K562 (cell line): ENCODE measurements at regions not wholly inside any gene's neighbourhood (a gene's known extent, or its start where the extent isn't known, plus 50 kb on each side); places are given as distances from the start of the nearest gene placed in this dataset.

Experiments used
- ATAC-seq: fragments of 200-7000 bp; cut with Tn5 transposase; 3 replicates; pipeline ENCODE4 v1.9.1; 2020; ENCODE audit warnings: moderate library complexity
- BruUV-seq: library from RNA; stranded (reverse); fragments of 400-500 nt; replicated peaks from 2 replicates; lab custom pipeline; 2021; lab: Mats Ljungman, UMichigan
- CTCF ChIA-PET: fragments of 300-600 bp; formaldehyde crosslinking; extraction: SDS; loops from one replicate; lab custom pipeline; 2021; ENCODE audit warnings: low intra/inter-chr PET ratio; lab: Yijun Ruan, JAX
- POLR2A ChIA-PET: fragments of 300-600, 350-650 bp; sonication (Branson Sonifier 250); formaldehyde crosslinking; extraction: SDS; loops from one replicate; lab custom pipeline; 2021; ENCODE audit warnings: antibody characterized with exemption, inconsistent platforms; lab: Yijun Ruan, JAX
- DNase-seq, 4 experiments: peaks; one replicate each; pipeline versions ENCODE4 v3.0.0 to v3.0.0-alpha.2; 2011 to 2018; ENCODE audit warnings: low spot score in 3 of 4, mixed read lengths in 3 of 4; ENCODE audit errors: extremely low read depth in 1 of 4
- FAIRE-seq: peaks from 2 replicates; lab custom pipeline; 2011; peaks lifted over from hg19 to GRCh38; lab: Jason Lieb, UNC
- H2AFZ ChIP-seq: 2 replicates; pipeline ENCODE4 v1.6.0; 2011; ENCODE audit warnings: low read depth, low read length, control low read depth, inconsistent platforms
- H3K27ac ChIP-seq: fragments of 200-600 bp; 3 replicates; pipeline ENCODE4 v1.8.0; 2011; ENCODE audit warnings: low read depth, mild to moderate bottlenecking, control low read depth, inconsistent platforms, low read length, moderate library complexity, mixed read lengths; ENCODE audit errors: extremely low read depth
- H3K27me3 ChIP-seq, 2 experiments: fragments of 300-600 bp in 1 of 2; 2 replicates in 1 of 2; 3 replicates in 1 of 2; pipeline versions ENCODE4 v1.6.0 to v1.8.0; 2011; ENCODE audit warnings: inconsistent platforms in 2 of 2, low read length in 2 of 2, mild to moderate bottlenecking in 1 of 2, mixed read lengths in 1 of 2, moderate library complexity in 1 of 2; ENCODE audit not compliant: control insufficient read depth in 2 of 2, insufficient read depth in 2 of 2
- H3K36me3 ChIP-seq: fragments of 300-600 bp; 3 replicates; pipeline ENCODE4 v1.8.0; 2011; ENCODE audit warnings: mild to moderate bottlenecking, low read length, inconsistent platforms; ENCODE audit not compliant: control insufficient read depth, insufficient read depth
- H3K4me1 ChIP-seq, 2 experiments: fragments of 200-600 bp in 1 of 2; replicated peaks in 1 of 2; 2 replicates in 1 of 2; 3 replicates in 1 of 2; pipeline versions ENCODE4 v1.5.1 to v1.8.0; 2011; ENCODE audit warnings: inconsistent platforms in 2 of 2, low read length in 2 of 2, mild to moderate bottlenecking in 1 of 2, mixed read lengths in 1 of 2, moderate library complexity in 1 of 2; ENCODE audit not compliant: control insufficient read depth in 2 of 2, insufficient read depth in 2 of 2
- H3K4me2 ChIP-seq: 2 replicates; pipeline ENCODE4 v1.6.1; 2011; ENCODE audit warnings: low read length, control low read depth, inconsistent platforms, mixed read lengths; ENCODE audit not compliant: insufficient read depth
- H3K4me3 ChIP-seq: fragments of 200-600 bp; sonication (generic), shearing (Covaris generic); 2 replicates; pipeline ENCODE4 v1.5.1; 2016; ENCODE audit warnings: control low read depth, inconsistent platforms
- H3K79me2 ChIP-seq: fragments of 200-600 bp; 3 replicates; pipeline ENCODE4 v1.8.0; 2011; ENCODE audit warnings: low read length, inconsistent platforms; ENCODE audit not compliant: control insufficient read depth, insufficient read depth
- H3K9ac ChIP-seq, 2 experiments: 2 replicates each; pipeline versions ENCODE4 v1.6.0 to v1.6.1; 2011; ENCODE audit warnings: low read depth in 2 of 2, low read length in 2 of 2, control low read depth in 1 of 2, inconsistent platforms in 1 of 2, mild to moderate bottlenecking in 1 of 2, mixed read lengths in 1 of 2; ENCODE audit not compliant: insufficient read depth in 1 of 2
- H3K9me1 ChIP-seq: one replicate; pipeline ENCODE4 v1.6.0; 2011; ENCODE audit warnings: inconsistent platforms, mild to moderate bottlenecking, low read length, moderate library complexity; ENCODE audit not compliant: control insufficient read depth, insufficient read depth
- H3K9me3 ChIP-seq: replicated peaks from 2 replicates; pipeline ENCODE4 v1.5.1; 2011; ENCODE audit warnings: low read depth, low read length, inconsistent platforms; ENCODE audit not compliant: control insufficient read depth, insufficient read depth
- H4K20me1 ChIP-seq: replicated peaks from 2 replicates; pipeline ENCODE4 v1.6.1; 2011; ENCODE audit warnings: low read length, inconsistent platforms, mixed read lengths; ENCODE audit not compliant: control insufficient read depth, insufficient read depth
- CEBPZ ChIP-seq: fragments of 150-350 bp; IDR thresholded peaks from 2 replicates; pipeline ENCODE4 v1.6.1; 2014; ENCODE audit warnings: low read depth, mild to moderate bottlenecking, low read length, borderline replicate concordance
- CREB5 ChIP-seq: fragments of 250-450 bp; sonication (Bioruptor Pico); IDR thresholded peaks from 2 replicates; pipeline ENCODE4 v1.5.0; 2020; ENCODE audit warnings: mild to moderate bottlenecking
- MCM5 ChIP-seq: fragments of 450-650 bp; IDR thresholded peaks from 2 replicates; pipeline ENCODE4 v1.6.1; 2016; ENCODE audit warnings: low read depth
- NFE2L1 ChIP-seq: fragments of 450-650 bp; IDR thresholded peaks from 2 replicates; pipeline ENCODE4 v1.6.1; 2016; ENCODE audit warnings: missing genetic modification characterization, low read depth, mild to moderate bottlenecking, missing compliant biosample characterization, moderate library complexity, borderline replicate concordance
- PCBP1 ChIP-seq: fragments of 200-400 bp; formaldehyde crosslinking; IDR thresholded peaks from 2 replicates; pipeline ENCODE4 v1.6.1; 2018; ENCODE audit warnings: mild to moderate bottlenecking, low read depth, low read length; ENCODE audit not compliant: poor library complexity, severe bottlenecking
- SAFB2 ChIP-seq: fragments of 200-400 bp; formaldehyde crosslinking; IDR thresholded peaks from 2 replicates; pipeline ENCODE4 v1.6.1; 2018; ENCODE audit warnings: borderline replicate concordance, low read length, low read depth, moderate library complexity; ENCODE audit not compliant: severe bottlenecking
- SPI1 ChIP-seq: IDR thresholded peaks from 2 replicates; pipeline ENCODE4 v1.6.1; 2011; ENCODE audit warnings: low read depth, low read length, control low read depth, borderline replicate concordance
- THRA ChIP-seq: fragments of 450-650 bp; IDR thresholded peaks from 2 replicates; pipeline ENCODE4 v1.6.1; 2017; ENCODE audit warnings: mild to moderate bottlenecking, moderate library complexity
- ZNF586 ChIP-seq: fragments of 450-650 bp; formaldehyde crosslinking; conservative IDR thresholded peaks from 2 replicates; pipeline ENCODE4 v1.4.0; 2020; ENCODE audit warnings: mild to moderate bottlenecking, moderate library complexity
- WGBS: fragments of 100-300 bp; shearing (Covaris generic); methylation state at CpG from one replicate; pipeline ENCODE4 v1.1.6; 2016; ENCODE audit warnings: low coverage, mixed read lengths; ENCODE audit not compliant: insufficient coverage; ENCODE audit errors: missing lambda C conversion rate; 5-methylcytosine and 5-hydroxymethylcytosine counted together
- in situ Hi-C: fragments of 300-500 bp; cut with MboI; formaldehyde crosslinking; loops from 4 replicates; pipeline ENCODE4 v1.15.0; 2018; ENCODE audit warnings: inconsistent platforms, mixed read lengths
- intact Hi-C: fragments of 100-400 bp; cut with micrococcal nuclease; formaldehyde crosslinking; loops from 2 replicates; pipeline ENCODE4 v1.14.2; 2022

- Histone ChIP-seq H4K20me1 (no peaks in the 10 kb centered on the region), H3K4me1 (no peaks in the 10 kb centered on the region; a peak in 1 of 5 replicates), H3K36me3 (no peaks in the 10 kb centered on the region), H3K9me3 (no peaks in the 10 kb centered on the region), H3K9me1 (no peaks in the 10 kb centered on the region), H3K4me2 (no peak overlapping the region), H3K4me3 (no peak overlapping the region), H3K27ac (no peak overlapping the region), H3K27me3 (no peaks in the 10 kb centered on the region), H2AFZ (no peak overlapping the region), H3K79me2 (no peaks in the 10 kb centered on the region), H3K9ac (no peak overlapping the region)
- ChIA-PET CTCF (no interaction called here), POLR2A (no interaction called here)
- TF ChIP-seq ZNF586: no peak
- no peak for TF ChIP-seq CREB5 (CRISPR knock-in tag)
- TF ChIP-seq SPI1: peak; percentile 13; the same call in 1 of the 2 replicates
- in situ Hi-C loops: no loop called here
- ATAC-seq: no peak
- no peak for DNase-seq
- no peak for FAIRE-seq
- intact Hi-C loops: no loop called here
- BruUV-seq: no TSS peak
- 13% methylated on average over 2 of the region's 2 CpGs for WGBS
Measured at GRCh38 chr7:17030559-17030958, 148.8 kb upstream of the AGR3 start.

GRCh38 chr7:17031906-17032551, 150.2 kb upstream of the AGR3 start:
- ATAC-seq (no peak), DNase-seq (no peak), FAIRE-seq (no peak)
- no peaks in the 10 kb centered on the region; a peak in 1 of 5 replicates for H3K4me1 ChIP-seq
- no peaks in the 10 kb centered on the region for H3K9me1 ChIP-seq
- H3K27ac ChIP-seq: no peak overlapping the region
- H4K20me1 ChIP-seq: no peaks in the 10 kb centered on the region
- H3K27me3 ChIP-seq: no peaks in the 10 kb centered on the region
- BruUV-seq: no TSS peak
- no peaks in the 10 kb centered on the region for H3K36me3 ChIP-seq
- CTCF ChIA-PET: no interaction called here
- intact Hi-C loops: no loop called here
- no peak overlapping the region for H2AFZ ChIP-seq
- no peak overlapping the region for H3K4me2 ChIP-seq
- 23% methylated on average over 1 of the region's 1 CpG for WGBS
- no peaks in the 10 kb centered on the region for H3K9me3 ChIP-seq
- H3K79me2 ChIP-seq: no peaks in the 10 kb centered on the region
- no peak overlapping the region for H3K9ac ChIP-seq
- H3K4me3 ChIP-seq: no peak overlapping the region
- POLR2A ChIA-PET: no interaction called here
- in situ Hi-C loops: no loop called here
- TF ChIP-seq MCM5 (no peak), CEBPZ (no peak), PCBP1 (no peak), NFE2L1 (tag) (no peak), SAFB2 (no peak), THRA (no peak)
